ENCODE measurements at regions not wholly inside any gene's neighbourhood (a gene's known extent, or its start where the extent isn't known, plus 50 kb on each side); places are given as distances from the start of the nearest gene placed in this dataset.

- intact Hi-C loops (cut with DNase I) = no loop called here
- no peak overlapping the region for H3K27ac ChIP-seq (ENCODE audit: low read depth in 2 of 2, low read length in 2 of 2)
- no peak for FAIRE-seq
- H3K36me3 ChIP-seq (ENCODE audit: control insufficient read depth in 2 of 3, insufficient read depth in 3 of 3, low read length in 3 of 3) = no peaks in the 10 kb centered on the region
- no peaks in the 10 kb centered on the region for H3K4me1 ChIP-seq (ENCODE audit: control insufficient read depth in 2 of 3, insufficient read depth in 2 of 3, low read depth in 1 of 3, low read length in 3 of 3)
- no peak overlapping the region for H3K9ac ChIP-seq (ENCODE audit: low read length in 3 of 3)
- H3K9me3 ChIP-seq (ENCODE audit: control insufficient read depth in 2 of 3, insufficient read depth in 1 of 3, low read length in 3 of 3) = no peaks in the 10 kb centered on the region
- no peak for DNase-seq
- no peak for TF ChIP-seq CTCF (IDR thresholded peaks at IDR 0.05; ENCODE audit: borderline replicate concordance, extremely low read depth, insufficient read depth)
- no peaks in the 10 kb centered on the region for H3K27me3 ChIP-seq (ENCODE audit: control insufficient read depth, insufficient read depth, low read length)
- H3K4me3 ChIP-seq (ENCODE audit: low read length in 3 of 3) = no peak overlapping the region
These were observed 220.0 kb upstream of the GRM7 start for GRCh38 chr3:6640907-6641306.

- Histone ChIP-seq H3K9me3 (ENCODE audit: control insufficient read depth in 2 of 3, insufficient read depth in 1 of 3, low read length in 3 of 3) (no peaks in the 10 kb centered on the region), H3K27ac (ENCODE audit: low read depth in 2 of 2, low read length in 2 of 2) (no peak overlapping the region), H3K27me3 (ENCODE audit: control insufficient read depth, insufficient read depth, low read length) (no peaks in the 10 kb centered on the region), H3K4me1 (ENCODE audit: control insufficient read depth in 2 of 3, insufficient read depth in 2 of 3, low read depth in 1 of 3, low read length in 3 of 3) (no peaks in the 10 kb centered on the region), H3K4me3 (ENCODE audit: low read length in 3 of 3) (no peak overlapping the region), H3K36me3 (ENCODE audit: control insufficient read depth in 2 of 3, insufficient read depth in 3 of 3, low read length in 3 of 3) (no peaks in the 10 kb centered on the region), H3K9ac (ENCODE audit: low read length in 3 of 3) (no peak overlapping the region)
- intact Hi-C loops (cut with DNase I) = no loop called here
- no peak for FAIRE-seq
- TF ChIP-seq CTCF (IDR thresholded peaks at IDR 0.05; ENCODE audit: borderline replicate concordance, extremely low read depth, insufficient read depth) = no peak
- DNase-seq = no peak
These were observed 216.6 kb upstream of the GRM7 start for GRCh38 chr3:6644070-6644929.

GRCh38 chr3:6654670-6655069 is 206.2 kb upstream of the GRM7 start:
- H3K27ac ChIP-seq (ENCODE audit: low read depth in 2 of 2, low read length in 2 of 2) = no peak overlapping the region
- TF ChIP-seq CTCF (IDR thresholded peaks at IDR 0.05; ENCODE audit: borderline replicate concordance, extremely low read depth, insufficient read depth) = no peak
- no peaks in the 10 kb centered on the region for H3K9me3 ChIP-seq (ENCODE audit: control insufficient read depth in 2 of 3, insufficient read depth in 1 of 3, low read length in 3 of 3)
- H3K27me3 ChIP-seq (ENCODE audit: control insufficient read depth, insufficient read depth, low read length) = no peaks in the 10 kb centered on the region
- no peak overlapping the region for H3K9ac ChIP-seq (ENCODE audit: low read length in 3 of 3)
- DNase-seq = no peak
- intact Hi-C loops (cut with DNase I) = no loop called here
- no peak for FAIRE-seq
- H3K36me3 ChIP-seq (ENCODE audit: control insufficient read depth in 2 of 3, insufficient read depth in 3 of 3, low read length in 3 of 3) = no peaks in the 10 kb centered on the region
- H3K4me3 ChIP-seq (ENCODE audit: low read length in 3 of 3) = no peak overlapping the region
- H3K4me1 ChIP-seq (ENCODE audit: control insufficient read depth in 2 of 3, insufficient read depth in 2 of 3, low read depth in 1 of 3, low read length in 3 of 3) = no peaks in the 10 kb centered on the region

Data from kidney (tissue), 13 donors.